ENCODE measurements at regions not wholly inside any gene's neighbourhood (a gene's known extent, or its start where the extent isn't known, plus 50 kb on each side); places are given as distances from the start of the nearest gene placed in this dataset.

DNA sequence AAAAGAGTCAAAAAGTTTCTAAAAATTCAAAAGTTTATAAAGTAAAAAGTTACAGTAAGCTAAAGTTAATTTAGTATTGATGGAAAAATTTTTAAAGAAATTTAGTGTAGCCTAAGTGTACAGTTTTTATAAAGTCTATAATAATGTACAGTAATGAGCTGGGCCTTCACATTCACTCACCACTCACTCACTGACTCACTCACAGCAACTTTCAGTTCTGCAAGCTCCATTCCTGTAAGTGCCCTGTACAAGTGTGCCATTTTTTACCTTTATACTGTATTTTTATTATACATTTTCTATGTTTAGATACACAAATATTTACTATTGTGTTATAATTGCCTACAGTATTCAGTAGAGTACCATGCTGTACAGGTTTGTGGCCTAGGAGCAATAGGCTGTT is 239.5 kb upstream of the MAP3K1 start:
- in situ Hi-C loops (cut with HindIII; ENCODE audit: extremely low pct_ligation_motif_present, low pct_unique_long_range_greater_than_20kb): no loop called here
- BruUV-seq (replicated peaks): no TSS peak

More for the DNA sequence above, 239.5 kb upstream of the MAP3K1 start:
- no peak for ATAC-seq
- ChIA-PET CTCF (ENCODE audit: low intra/inter-chr PET ratio, low total read pairs) (no interaction called here), POLR2A (no interaction called here)
- Histone ChIP-seq H4K20me1 (ENCODE audit: insufficient read depth, low read length) (no peaks in the 10 kb centered on the region), H3K79me2 (ENCODE audit: insufficient read depth, low read length) (no peaks in the 10 kb centered on the region), H3K27ac (ENCODE audit: extremely low read length, insufficient read depth, low read length) (no peak overlapping the region), H2AFZ (ENCODE audit: low read length) (no peak overlapping the region), H3K4me2 (ENCODE audit: low read depth, low read length) (no peak overlapping the region), H3K9me3 (ENCODE audit: low read length) (no peaks in the 10 kb centered on the region; the same call in 1 of the 2 replicates), H3K4me3 (replicated peaks in 1 of 3; ENCODE audit: insufficient read depth in 1 of 3, low read depth in 2 of 3, low read length in 3 of 3) (no peak overlapping the region), H3K4me1 (ENCODE audit: insufficient read depth, low read length) (no peaks in the 10 kb centered on the region), H3K36me3 (replicated peaks in 1 of 2; ENCODE audit: control insufficient read depth in 1 of 2, insufficient read depth in 2 of 2, low read length in 2 of 2) (no peaks in the 10 kb centered on the region), H3K27me3 (ENCODE audit: control insufficient read depth in 1 of 2, insufficient read depth in 2 of 2, low read length in 2 of 2) (0 out of 5 replicates have a peak, but pooled peaks cover 0 to 1% of the 10 kb centered on the region in 2 experiments), H3K9ac (ENCODE audit: insufficient read depth, low read depth, low read length) (no peak overlapping the region)
- intact Hi-C loops (cut with micrococcal nuclease; ENCODE audit: unreplicated experiment): loop anchor here (5.0 kb wide), 1 partner anchor 1086 kb away; no protein-coding TSS in a partner anchor
- no peak for FAIRE-seq
- DNase-seq (ENCODE audit: low spot score): no peak
- no peak for TF ChIP-seq ZSCAN20 (CRISPR knock-in tag; IDR thresholded peaks at IDR 0.05; ENCODE audit: borderline replicate concordance)
- TF ChIP-seq, protein P1, sequence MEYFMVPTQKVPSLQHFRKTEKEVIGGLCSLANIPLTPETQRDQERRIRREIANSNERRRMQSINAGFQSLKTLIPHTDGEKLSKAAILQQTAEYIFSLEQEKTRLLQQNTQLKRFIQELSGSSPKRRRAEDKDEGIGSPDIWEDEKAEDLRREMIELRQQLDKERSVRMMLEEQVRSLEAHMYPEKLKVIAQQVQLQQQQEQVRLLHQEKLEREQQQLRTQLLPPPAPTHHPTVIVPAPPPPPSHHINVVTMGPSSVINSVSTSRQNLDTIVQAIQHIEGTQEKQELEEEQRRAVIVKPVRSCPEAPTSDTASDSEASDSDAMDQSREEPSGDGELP (IDR thresholded peaks at IDR 0.05; ENCODE audit: borderline replicate concordance, low read depth): no peak
- TF ChIP-seq ARNTL (CRISPR knock-in tag; IDR thresholded peaks at IDR 0.05): no peak
- TF ChIP-seq ZNF737 (CRISPR knock-in tag; IDR thresholded peaks at IDR 0.05; ENCODE audit: borderline replicate concordance): no peak
- TF ChIP-seq ZNF432 (CRISPR knock-in tag; IDR thresholded peaks at IDR 0.05; ENCODE audit: borderline replicate concordance): no peak
- TF ChIP-seq HOXA3 (CRISPR knock-in tag; IDR thresholded peaks at IDR 0.05): no peak
- no peak for TF ChIP-seq ZBTB7A (CRISPR knock-in tag; IDR thresholded peaks at IDR 0.05)
- no peak for TF ChIP-seq NPAS2 (CRISPR knock-in tag; IDR thresholded peaks at IDR 0.05; ENCODE audit: borderline replicate concordance)
- TF ChIP-seq, protein P2, sequence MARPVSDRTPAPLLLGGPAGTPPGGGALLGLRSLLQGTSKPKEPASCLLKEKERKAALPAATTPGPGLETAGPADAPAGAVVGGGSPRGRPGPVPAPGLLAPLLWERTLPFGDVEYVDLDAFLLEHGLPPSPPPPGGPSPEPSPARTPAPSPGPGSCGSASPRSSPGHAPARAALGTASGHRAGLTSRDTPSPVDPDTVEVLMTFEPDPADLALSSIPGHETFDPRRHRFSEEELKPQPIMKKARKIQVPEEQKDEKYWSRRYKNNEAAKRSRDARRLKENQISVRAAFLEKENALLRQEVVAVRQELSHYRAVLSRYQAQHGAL (CRISPR knock-in tag; IDR thresholded peaks at IDR 0.05; ENCODE audit: not compliant biosample characterization): no peak
- TF ChIP-seq ETV6 (CRISPR knock-in tag; conservative IDR thresholded peaks at IDR 0.05): no peak
- TF ChIP-seq, protein P3, sequence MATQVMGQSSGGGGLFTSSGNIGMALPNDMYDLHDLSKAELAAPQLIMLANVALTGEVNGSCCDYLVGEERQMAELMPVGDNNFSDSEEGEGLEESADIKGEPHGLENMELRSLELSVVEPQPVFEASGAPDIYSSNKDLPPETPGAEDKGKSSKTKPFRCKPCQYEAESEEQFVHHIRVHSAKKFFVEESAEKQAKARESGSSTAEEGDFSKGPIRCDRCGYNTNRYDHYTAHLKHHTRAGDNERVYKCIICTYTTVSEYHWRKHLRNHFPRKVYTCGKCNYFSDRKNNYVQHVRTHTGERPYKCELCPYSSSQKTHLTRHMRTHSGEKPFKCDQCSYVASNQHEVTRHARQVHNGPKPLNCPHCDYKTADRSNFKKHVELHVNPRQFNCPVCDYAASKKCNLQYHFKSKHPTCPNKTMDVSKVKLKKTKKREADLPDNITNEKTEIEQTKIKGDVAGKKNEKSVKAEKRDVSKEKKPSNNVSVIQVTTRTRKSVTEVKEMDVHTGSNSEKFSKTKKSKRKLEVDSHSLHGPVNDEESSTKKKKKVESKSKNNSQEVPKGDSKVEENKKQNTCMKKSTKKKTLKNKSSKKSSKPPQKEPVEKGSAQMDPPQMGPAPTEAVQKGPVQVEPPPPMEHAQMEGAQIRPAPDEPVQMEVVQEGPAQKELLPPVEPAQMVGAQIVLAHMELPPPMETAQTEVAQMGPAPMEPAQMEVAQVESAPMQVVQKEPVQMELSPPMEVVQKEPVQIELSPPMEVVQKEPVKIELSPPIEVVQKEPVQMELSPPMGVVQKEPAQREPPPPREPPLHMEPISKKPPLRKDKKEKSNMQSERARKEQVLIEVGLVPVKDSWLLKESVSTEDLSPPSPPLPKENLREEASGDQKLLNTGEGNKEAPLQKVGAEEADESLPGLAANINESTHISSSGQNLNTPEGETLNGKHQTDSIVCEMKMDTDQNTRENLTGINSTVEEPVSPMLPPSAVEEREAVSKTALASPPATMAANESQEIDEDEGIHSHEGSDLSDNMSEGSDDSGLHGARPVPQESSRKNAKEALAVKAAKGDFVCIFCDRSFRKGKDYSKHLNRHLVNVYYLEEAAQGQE (IDR thresholded peaks at IDR 0.05; ENCODE audit: borderline replicate concordance in 1 of 2, low read depth in 1 of 2, low read length in 2 of 2): no peak
- TF ChIP-seq, protein P4, sequence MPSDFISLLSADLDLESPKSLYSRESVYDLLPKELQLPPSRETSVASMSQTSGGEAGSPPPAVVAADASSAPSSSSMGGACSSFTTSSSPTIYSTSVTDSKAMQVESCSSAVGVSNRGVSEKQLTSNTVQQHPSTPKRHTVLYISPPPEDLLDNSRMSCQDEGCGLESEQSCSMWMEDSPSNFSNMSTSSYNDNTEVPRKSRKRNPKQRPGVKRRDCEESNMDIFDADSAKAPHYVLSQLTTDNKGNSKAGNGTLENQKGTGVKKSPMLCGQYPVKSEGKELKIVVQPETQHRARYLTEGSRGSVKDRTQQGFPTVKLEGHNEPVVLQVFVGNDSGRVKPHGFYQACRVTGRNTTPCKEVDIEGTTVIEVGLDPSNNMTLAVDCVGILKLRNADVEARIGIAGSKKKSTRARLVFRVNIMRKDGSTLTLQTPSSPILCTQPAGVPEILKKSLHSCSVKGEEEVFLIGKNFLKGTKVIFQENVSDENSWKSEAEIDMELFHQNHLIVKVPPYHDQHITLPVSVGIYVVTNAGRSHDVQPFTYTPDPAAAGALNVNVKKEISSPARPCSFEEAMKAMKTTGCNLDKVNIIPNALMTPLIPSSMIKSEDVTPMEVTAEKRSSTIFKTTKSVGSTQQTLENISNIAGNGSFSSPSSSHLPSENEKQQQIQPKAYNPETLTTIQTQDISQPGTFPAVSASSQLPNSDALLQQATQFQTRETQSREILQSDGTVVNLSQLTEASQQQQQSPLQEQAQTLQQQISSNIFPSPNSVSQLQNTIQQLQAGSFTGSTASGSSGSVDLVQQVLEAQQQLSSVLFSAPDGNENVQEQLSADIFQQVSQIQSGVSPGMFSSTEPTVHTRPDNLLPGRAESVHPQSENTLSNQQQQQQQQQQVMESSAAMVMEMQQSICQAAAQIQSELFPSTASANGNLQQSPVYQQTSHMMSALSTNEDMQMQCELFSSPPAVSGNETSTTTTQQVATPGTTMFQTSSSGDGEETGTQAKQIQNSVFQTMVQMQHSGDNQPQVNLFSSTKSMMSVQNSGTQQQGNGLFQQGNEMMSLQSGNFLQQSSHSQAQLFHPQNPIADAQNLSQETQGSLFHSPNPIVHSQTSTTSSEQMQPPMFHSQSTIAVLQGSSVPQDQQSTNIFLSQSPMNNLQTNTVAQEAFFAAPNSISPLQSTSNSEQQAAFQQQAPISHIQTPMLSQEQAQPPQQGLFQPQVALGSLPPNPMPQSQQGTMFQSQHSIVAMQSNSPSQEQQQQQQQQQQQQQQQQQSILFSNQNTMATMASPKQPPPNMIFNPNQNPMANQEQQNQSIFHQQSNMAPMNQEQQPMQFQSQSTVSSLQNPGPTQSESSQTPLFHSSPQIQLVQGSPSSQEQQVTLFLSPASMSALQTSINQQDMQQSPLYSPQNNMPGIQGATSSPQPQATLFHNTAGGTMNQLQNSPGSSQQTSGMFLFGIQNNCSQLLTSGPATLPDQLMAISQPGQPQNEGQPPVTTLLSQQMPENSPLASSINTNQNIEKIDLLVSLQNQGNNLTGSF (CRISPR knock-in tag; IDR thresholded peaks at IDR 0.05): no peak

Data from HepG2 (cell line).